Neural progenitor cell (in vitro differentiated cells): ENCODE measurements at regions not wholly inside any gene's neighbourhood (a gene's known extent, or its start where the extent isn't known, plus 50 kb on each side); places are given as distances from the start of the nearest gene placed in this dataset.
"Not testable (repeated sequence)": the region's sequence is repeated elsewhere in the genome, so short reads cannot be mapped to it uniquely, and the experiment has no call there.

Source experiments
- DNase-seq: peaks from one replicate; pipeline ENCODE4 v3.0.0-alpha.2; 2016; ENCODE audit warnings: low spot score
- H2AFZ ChIP-seq: fragments of 200-600 bp; sonication (generic); replicated peaks from 2 replicates; pipeline ENCODE4 v1.6.1; 2016; ENCODE audit warnings: antibody characterized with exemption
- H3F3A ChIP-seq: fragments of 200-600 bp; sonication (generic); 2 replicates; pipeline ENCODE4 v1.6.1; 2016; ENCODE audit warnings: antibody characterized with exemption, low read depth
- H3K27ac ChIP-seq: fragments of 200-600 bp; sonication (generic); 2 replicates; pipeline ENCODE4 v1.5.1; 2016; ENCODE audit warnings: mild to moderate bottlenecking
- H3K27me3 ChIP-seq: fragments of 200-600 bp; sonication (generic); 2 replicates; pipeline ENCODE4 v1.6.1; 2016; ENCODE audit warnings: mild to moderate bottlenecking, moderate library complexity
- H3K36me3 ChIP-seq: fragments of 200-600 bp; sonication (generic); 2 replicates; pipeline ENCODE4 v1.5.1; 2016
- H3K4me1 ChIP-seq: fragments of 200-600 bp; sonication (generic); 2 replicates; pipeline ENCODE4 v1.6.1; 2016; ENCODE audit warnings: mixed run types
- H3K4me2 ChIP-seq: fragments of 200-600 bp; sonication (generic); 2 replicates; pipeline ENCODE4 v1.6.1; 2016
- H3K4me3 ChIP-seq: fragments of 200-600 bp; sonication (generic); 2 replicates; pipeline ENCODE4 v1.5.1; 2016
- H3K79me2 ChIP-seq: fragments of 200-600 bp; sonication (generic); 2 replicates; pipeline ENCODE4 v1.6.1; 2016; ENCODE audit warnings: low read depth
- H3K9ac ChIP-seq: fragments of 200-600 bp; sonication (generic); 2 replicates; pipeline ENCODE4 v1.6.1; 2016
- H3K9me3 ChIP-seq: fragments of 200-600 bp; sonication (generic); 2 replicates; pipeline ENCODE4 v1.5.1; 2016; ENCODE audit warnings: low read depth
- H4K20me1 ChIP-seq: fragments of 200-600 bp; sonication (generic); 2 replicates; pipeline ENCODE4 v1.6.1; 2016; ENCODE audit warnings: low read depth
- H3K27ac Mint-ChIP-seq: 3 replicates; pipeline ENCODE4 v1.8.0; 2021; ENCODE audit warnings: mixed read lengths
- H3K27me3 Mint-ChIP-seq: 2 replicates; pipeline ENCODE4 v1.8.0; 2022; ENCODE audit warnings: low read depth, mild to moderate bottlenecking, inconsistent platforms, moderate library complexity, mixed read lengths; ENCODE audit not compliant: insufficient read depth
- H3K36me3 Mint-ChIP-seq: 3 replicates; pipeline ENCODE4 v1.8.0; 2021; ENCODE audit warnings: mixed read lengths
- H3K4me1 Mint-ChIP-seq: 3 replicates; pipeline ENCODE4 v1.8.0; 2021; ENCODE audit warnings: mixed read lengths
- H3K4me3 Mint-ChIP-seq: 3 replicates; pipeline ENCODE4 v1.8.0; 2021; ENCODE audit warnings: mild to moderate bottlenecking, moderate library complexity, mixed read lengths
- H3K9me3 Mint-ChIP-seq: 3 replicates; pipeline ENCODE4 v1.8.0; 2020; ENCODE audit warnings: mixed read lengths
- EZH2 ChIP-seq: fragments of 200-600 bp; sonication (generic); IDR thresholded peaks from 2 replicates; pipeline ENCODE4 v1.6.1; 2017; ENCODE audit warnings: antibody characterized with exemption, mild to moderate bottlenecking, moderate library complexity
- EZH2phosphoT487 ChIP-seq: fragments of 200-600 bp; sonication (generic); IDR thresholded peaks from 2 replicates; pipeline ENCODE4 v1.6.1; 2017; ENCODE audit warnings: antibody characterized with exemption
- TF ChIP-seq, protein P1 (sequence below): fragments of 200-600 bp; sonication (generic); IDR thresholded peaks from 2 replicates; pipeline ENCODE4 v1.5.1; 2017; ENCODE audit warnings: antibody characterized with exemption, mild to moderate bottlenecking

DNA sequence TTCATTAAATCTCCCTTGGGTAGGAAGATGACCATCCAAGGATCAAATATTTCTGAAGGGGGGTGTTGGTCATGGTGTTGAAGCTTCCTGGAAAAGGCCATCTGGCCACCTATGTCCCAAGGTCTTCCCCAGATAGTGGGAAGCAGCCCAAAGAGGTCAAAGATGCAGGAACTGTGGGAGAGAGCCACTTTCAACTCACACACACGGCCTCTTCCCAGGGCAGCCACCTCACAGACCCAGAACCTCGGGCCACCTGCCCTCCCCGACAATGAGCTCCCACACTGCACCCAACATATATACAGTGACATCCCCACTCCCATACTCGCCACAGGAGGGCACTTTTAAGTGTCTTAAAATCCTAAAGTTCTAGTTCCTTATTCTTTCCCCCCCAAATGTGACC lies 164.5 kb upstream of the ETV3 start:
- Histone ChIP-seq H4K20me1 (no peaks in the 10 kb centered on the region), H3F3A (no peaks in the 10 kb centered on the region), H3K4me3 (no peak overlapping the region), H3K79me2 (no peaks in the 10 kb centered on the region), H3K9ac (no peak overlapping the region), H3K27ac (no peak overlapping the region), H3K4me2 (no peak overlapping the region), H3K9me3 (no peaks in the 10 kb centered on the region), H3K36me3 (no peaks in the 10 kb centered on the region), H2AFZ (no peak overlapping the region), H3K4me1 (no peaks in the 10 kb centered on the region), H3K27me3 (no peaks in the 10 kb centered on the region)
- no peaks in the 10 kb centered on the region for H3K4me1 Mint-ChIP-seq
- no peak overlapping the region for H3K27ac Mint-ChIP-seq
- no peak for DNase-seq
- no peaks in the 10 kb centered on the region for H3K27me3 Mint-ChIP-seq
- no peaks in the 10 kb centered on the region for H3K9me3 Mint-ChIP-seq
- no peak overlapping the region for H3K4me3 Mint-ChIP-seq
- TF ChIP-seq EZH2phosphoT487, result no peak
- H3K36me3 Mint-ChIP-seq, result no peaks in the 10 kb centered on the region

- no peaks in the 10 kb centered on the region for H3K36me3 Mint-ChIP-seq
- no peak overlapping the region for H3K27ac Mint-ChIP-seq
- Histone ChIP-seq H3K27me3 (no peaks in the 10 kb centered on the region), H3K27ac (no peak overlapping the region), H3F3A (no peaks in the 10 kb centered on the region), H4K20me1 (no peaks in the 10 kb centered on the region), H3K4me1 (no peaks in the 10 kb centered on the region), H3K9me3 (no peaks in the 10 kb centered on the region), H3K36me3 (no peaks in the 10 kb centered on the region), H2AFZ (no peak overlapping the region), H3K9ac (no peak overlapping the region), H3K79me2 (no peaks in the 10 kb centered on the region), H3K4me2 (no peak overlapping the region), H3K4me3 (no peak overlapping the region)
- H3K9me3 Mint-ChIP-seq, result no peaks in the 10 kb centered on the region
- TF ChIP-seq, protein P1, sequence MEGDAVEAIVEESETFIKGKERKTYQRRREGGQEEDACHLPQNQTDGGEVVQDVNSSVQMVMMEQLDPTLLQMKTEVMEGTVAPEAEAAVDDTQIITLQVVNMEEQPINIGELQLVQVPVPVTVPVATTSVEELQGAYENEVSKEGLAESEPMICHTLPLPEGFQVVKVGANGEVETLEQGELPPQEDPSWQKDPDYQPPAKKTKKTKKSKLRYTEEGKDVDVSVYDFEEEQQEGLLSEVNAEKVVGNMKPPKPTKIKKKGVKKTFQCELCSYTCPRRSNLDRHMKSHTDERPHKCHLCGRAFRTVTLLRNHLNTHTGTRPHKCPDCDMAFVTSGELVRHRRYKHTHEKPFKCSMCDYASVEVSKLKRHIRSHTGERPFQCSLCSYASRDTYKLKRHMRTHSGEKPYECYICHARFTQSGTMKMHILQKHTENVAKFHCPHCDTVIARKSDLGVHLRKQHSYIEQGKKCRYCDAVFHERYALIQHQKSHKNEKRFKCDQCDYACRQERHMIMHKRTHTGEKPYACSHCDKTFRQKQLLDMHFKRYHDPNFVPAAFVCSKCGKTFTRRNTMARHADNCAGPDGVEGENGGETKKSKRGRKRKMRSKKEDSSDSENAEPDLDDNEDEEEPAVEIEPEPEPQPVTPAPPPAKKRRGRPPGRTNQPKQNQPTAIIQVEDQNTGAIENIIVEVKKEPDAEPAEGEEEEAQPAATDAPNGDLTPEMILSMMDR, result no peak
- TF ChIP-seq EZH2phosphoT487 (no peak), EZH2 (no peak)
- H3K27me3 Mint-ChIP-seq, result no peaks in the 10 kb centered on the region
- no peaks in the 10 kb centered on the region for H3K4me1 Mint-ChIP-seq
- no peak overlapping the region for H3K4me3 Mint-ChIP-seq
- DNase-seq, result no peak
These were observed 164.0 kb upstream of the ETV3 start for GRCh38 chr1:157302199-157302497.

GRCh38 chr1:157301477-157302198 lies 163.4 kb upstream of the ETV3 start:
- Histone ChIP-seq H4K20me1 (no peaks in the 10 kb centered on the region), H3F3A (no peaks in the 10 kb centered on the region), H3K27me3 (no peaks in the 10 kb centered on the region), H3K27ac (no peak overlapping the region), H3K4me2 (no peak overlapping the region), H2AFZ (no peak overlapping the region), H3K79me2 (no peaks in the 10 kb centered on the region), H3K9ac (no peak overlapping the region), H3K4me3 (no peak overlapping the region), H3K9me3 (no peaks in the 10 kb centered on the region), H3K4me1 (no peaks in the 10 kb centered on the region), H3K36me3 (no peaks in the 10 kb centered on the region)
- TF ChIP-seq, protein P1, result no peak
- TF ChIP-seq EZH2phosphoT487, result no peak
- no peak for TF ChIP-seq EZH2
- H3K27ac Mint-ChIP-seq, result no peak overlapping the region
- H3K27me3 Mint-ChIP-seq, result no peaks in the 10 kb centered on the region
- no peaks in the 10 kb centered on the region for H3K9me3 Mint-ChIP-seq
- no peaks in the 10 kb centered on the region for H3K4me1 Mint-ChIP-seq
- H3K4me3 Mint-ChIP-seq, result no peak overlapping the region
- DNase-seq, result no peak
- H3K36me3 Mint-ChIP-seq, result no peaks in the 10 kb centered on the region

- H3K4me3 ChIP-seq, H3K79me2 ChIP-seq, H3K27me3 Mint-ChIP-seq, H3K9ac ChIP-seq, H3K27ac ChIP-seq, H3K4me3 Mint-ChIP-seq, H3K27me3 ChIP-seq, H3K4me1 Mint-ChIP-seq, H3K4me1 ChIP-seq, H3K4me2 ChIP-seq, H2AFZ ChIP-seq, H3F3A ChIP-seq, H3K36me3 Mint-ChIP-seq, H3K36me3 ChIP-seq, H3K9me3 Mint-ChIP-seq, H3K27ac Mint-ChIP-seq, H3K9me3 ChIP-seq, H4K20me1 ChIP-seq, DNase-seq: not testable (repeated sequence)
These were observed 156.4 kb upstream of the ETV3 start for GRCh38 chr1:157294387-157295145.
